Neural crest cell (in vitro differentiated cells): ENCODE measurements at regions not wholly inside any gene's neighbourhood (a gene's known extent, or its start where the extent isn't known, plus 50 kb on each side); places are given as distances from the start of the nearest gene placed in this dataset.

Experiments used
- DNase-seq: peaks from one replicate; pipeline ENCODE4 v3.0.0; 2021; ENCODE audit warnings: low read depth, mixed read lengths, low spot score
- H3K27ac Mint-ChIP-seq: one replicate; pipeline ENCODE4 v1.8.0; 2021; ENCODE audit warnings: mild to moderate bottlenecking, mixed read lengths; ENCODE audit not compliant: unreplicated experiment
- H3K27me3 Mint-ChIP-seq: 2 replicates; pipeline ENCODE4 v1.8.0; 2021; ENCODE audit warnings: low read depth, mild to moderate bottlenecking, mixed read lengths
- H3K36me3 Mint-ChIP-seq: 2 replicates; pipeline ENCODE4 v1.8.0; 2021; ENCODE audit warnings: low read depth, mild to moderate bottlenecking, mixed read lengths
- H3K4me1 Mint-ChIP-seq: 2 replicates; pipeline ENCODE4 v1.8.0; 2021; ENCODE audit warnings: mixed read lengths
- H3K4me3 Mint-ChIP-seq: one replicate; pipeline ENCODE4 v1.8.0; 2021; ENCODE audit warnings: mild to moderate bottlenecking, mixed read lengths
- H3K9me3 Mint-ChIP-seq: 2 replicates; pipeline ENCODE4 v1.8.0; 2021; ENCODE audit warnings: mixed read lengths
- CTCF ChIP-seq: fragments of 200-600 bp; sonication (generic); conservative IDR thresholded peaks from 2 replicates; pipeline ENCODE4 v1.5.0; 2021; ENCODE audit warnings: antibody characterized with exemption, mild to moderate bottlenecking

DNA sequence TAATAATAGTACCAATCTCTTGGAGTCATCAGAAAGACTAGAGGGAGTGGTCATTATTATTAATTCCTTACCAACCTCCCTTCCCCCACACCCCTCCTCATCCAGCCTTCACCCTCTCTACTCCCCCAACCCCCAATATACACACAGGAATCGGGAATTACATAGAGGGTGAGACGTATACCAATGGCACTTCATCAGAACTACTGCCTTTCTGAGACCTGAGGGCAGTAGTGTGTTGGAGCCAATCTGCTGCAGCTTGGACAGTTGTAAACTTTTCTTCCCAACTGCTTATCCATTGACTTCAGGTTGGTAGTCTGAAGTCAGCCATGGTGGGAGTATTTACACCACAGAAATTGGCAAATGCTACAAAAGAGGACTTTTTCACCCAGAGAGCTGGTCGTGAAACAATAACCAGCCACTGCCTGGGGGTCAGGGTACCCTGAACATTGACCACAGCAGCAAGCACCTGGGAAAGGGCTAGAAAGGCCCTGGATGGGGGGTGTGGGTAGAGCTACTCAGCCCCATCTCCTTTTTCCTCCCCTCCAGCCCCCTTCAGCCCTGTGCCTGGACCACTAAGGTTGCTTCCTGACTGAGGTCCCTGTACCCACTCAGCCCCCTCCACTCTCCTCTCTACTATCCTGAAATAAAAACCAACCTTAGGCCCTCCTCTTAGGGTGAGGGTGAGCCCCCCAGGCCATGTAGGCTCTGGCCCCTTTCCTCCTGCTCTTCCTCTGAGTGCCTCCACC, 161.5 kb downstream of the MRPL14 start:
- H3K4me3 Mint-ChIP-seq, result no peak overlapping the region
- no peaks in the 10 kb centered on the region for H3K36me3 Mint-ChIP-seq
- H3K27ac Mint-ChIP-seq, result peak overlapping the region; percentile 32
- no peak for DNase-seq
- H3K4me1 Mint-ChIP-seq, result peaks cover 27% of the 10 kb centered on the region
- peaks cover 1% of the 10 kb centered on the region for H3K27me3 Mint-ChIP-seq
- H3K9me3 Mint-ChIP-seq, result peaks cover 3% of the 10 kb centered on the region
- TF ChIP-seq CTCF, result no peak

DNA sequence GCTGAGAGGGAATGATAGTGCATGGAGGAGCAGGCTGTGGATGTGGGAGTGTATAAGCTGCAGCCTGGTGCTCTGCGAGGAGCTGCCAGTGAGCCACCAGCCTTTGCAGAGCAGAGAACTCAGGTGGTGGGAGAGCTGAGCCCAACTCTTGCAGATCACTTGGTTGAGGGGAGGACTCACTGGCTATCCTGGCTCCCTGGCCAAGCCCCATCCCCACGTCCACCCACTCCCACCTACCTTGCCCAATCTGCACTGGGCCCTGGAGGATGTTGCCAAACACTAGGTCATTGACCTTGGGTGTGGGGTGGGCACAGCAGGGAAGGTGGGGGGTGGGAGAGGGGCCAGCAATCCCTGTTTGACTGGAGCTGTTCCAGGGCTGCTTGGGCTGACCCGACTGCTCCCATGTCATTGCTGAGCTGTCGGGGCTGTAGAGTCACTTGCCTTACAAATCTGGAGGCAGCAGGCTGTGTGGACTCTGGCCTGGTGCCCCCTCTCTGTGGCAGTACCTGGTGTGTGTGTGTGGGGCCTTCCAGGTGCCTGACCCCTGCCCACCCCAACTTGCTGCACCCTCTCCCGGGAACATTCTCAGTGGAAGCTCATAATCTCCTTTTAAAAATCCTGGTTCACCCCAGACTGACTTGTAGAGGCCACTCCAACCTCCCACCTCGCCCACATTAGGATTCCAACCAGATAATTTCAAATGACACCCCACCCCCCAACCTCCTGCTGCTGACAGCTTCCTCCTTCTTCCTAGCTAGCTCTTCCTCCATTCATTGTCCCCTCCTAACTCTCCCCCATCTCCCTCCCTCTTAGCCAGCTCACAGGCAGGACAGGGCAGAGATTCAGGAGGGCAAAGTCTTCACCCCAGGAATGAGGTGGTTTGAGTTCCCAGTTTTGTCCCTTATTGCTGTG, 162.3 kb downstream of the MRPL14 start:
- Mint-ChIP-seq H3K4me1 (peaks cover 27% of the 10 kb centered on the region), H3K36me3 (no peaks in the 10 kb centered on the region), H3K9me3 (peaks cover 3% of the 10 kb centered on the region), H3K27ac (peak overlapping the region; percentile 95), H3K4me3 (no peak overlapping the region), H3K27me3 (no peaks in the 10 kb centered on the region)
- no peak for DNase-seq
- TF ChIP-seq CTCF, result no peak

- no peak for TF ChIP-seq CTCF
- Mint-ChIP-seq H3K4me3 (no peak overlapping the region), H3K36me3 (no peaks in the 10 kb centered on the region), H3K4me1 (peaks cover 26% of the 10 kb centered on the region), H3K27ac (peak overlapping the region; percentile 95), H3K27me3 (no peaks in the 10 kb centered on the region), H3K9me3 (peaks cover 5% of the 10 kb centered on the region)
- DNase-seq, result no peak
Measured at GRCh38 chr6:43963877-43964658, 163.2 kb downstream of the MRPL14 start.

DNA sequence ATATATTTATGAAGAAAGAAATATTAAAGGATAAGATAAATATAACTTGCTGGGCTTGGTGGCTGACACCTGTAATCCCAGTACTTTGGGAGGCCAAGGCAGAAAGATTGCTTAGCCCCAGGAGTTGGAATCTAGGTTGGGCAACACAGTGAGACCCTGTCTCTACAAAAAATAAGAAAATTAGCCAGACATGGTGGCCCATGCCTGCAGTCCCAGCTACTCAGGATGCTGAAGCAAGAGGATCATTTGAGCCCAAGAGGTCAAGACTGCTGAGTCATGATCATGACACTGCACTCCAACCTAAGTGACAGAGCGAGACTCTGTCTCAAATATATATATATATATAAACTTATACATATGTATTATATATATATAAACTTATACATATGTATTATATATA, 164.0 kb downstream of the MRPL14 start:
- Mint-ChIP-seq H3K36me3 (no peaks in the 10 kb centered on the region), H3K9me3 (peaks cover 5% of the 10 kb centered on the region), H3K27me3 (no peaks in the 10 kb centered on the region), H3K4me3 (no peak overlapping the region), H3K4me1 (peaks cover 17% of the 10 kb centered on the region), H3K27ac (no peak overlapping the region)
- DNase-seq, result no peak
- TF ChIP-seq CTCF, result no peak

DNA sequence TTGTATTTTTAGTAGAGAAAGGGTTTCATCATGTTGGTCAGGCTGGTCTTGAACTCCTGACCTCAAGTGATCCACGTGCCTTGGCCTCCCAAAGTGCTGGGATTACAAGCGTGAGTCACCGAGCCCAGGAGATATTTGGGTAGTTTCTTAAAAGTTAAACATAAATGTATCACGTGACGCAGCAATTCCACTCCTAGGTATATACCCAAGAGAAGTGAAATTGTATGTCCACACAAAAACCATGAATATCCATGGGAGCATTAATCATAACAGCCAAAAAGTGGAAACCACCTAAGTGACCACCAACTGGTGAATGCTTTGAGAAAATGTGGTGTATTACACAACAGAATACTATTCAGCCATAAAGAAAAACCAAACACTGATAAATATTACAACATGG, 164.8 kb downstream of the MRPL14 start:
- H3K9me3 Mint-ChIP-seq, result peaks cover 8% of the 10 kb centered on the region
- TF ChIP-seq CTCF, result no peak
- no peak overlapping the region for H3K4me3 Mint-ChIP-seq
- H3K4me1 Mint-ChIP-seq, result peaks cover 14% of the 10 kb centered on the region
- no peak for DNase-seq
- no peaks in the 10 kb centered on the region for H3K27me3 Mint-ChIP-seq
- no peaks in the 10 kb centered on the region for H3K36me3 Mint-ChIP-seq
- no peak overlapping the region for H3K27ac Mint-ChIP-seq
